HepG2 (cell line): ENCODE measurements at regions not wholly inside any gene's neighbourhood (a gene's known extent, or its start where the extent isn't known, plus 50 kb on each side); places are given as distances from the start of the nearest gene placed in this dataset.

Experiments used
- ATAC-seq: fragments of 200-7000 bp; cut with Tn5 transposase; 3 replicates; pipeline ENCODE4 v1.9.1; 2020; ENCODE audit warnings: mild to moderate bottlenecking, moderate library complexity
- BruUV-seq: library from RNA; stranded (reverse); fragments of 400-500 nt; replicated peaks from 2 replicates; lab custom pipeline; 2021; lab: Mats Ljungman, UMichigan
- CTCF ChIA-PET: fragments of 300-600 bp; formaldehyde crosslinking; extraction: SDS; loops from one replicate; lab custom pipeline; 2021; ENCODE audit warnings: low total read pairs, inconsistent platforms, low intra/inter-chr PET ratio; lab: Yijun Ruan, JAX
- POLR2A ChIA-PET: fragments of 350-600 bp; sonication (Branson Sonifier 250); formaldehyde crosslinking; loops from one replicate; lab custom pipeline; 2020; ENCODE audit warnings: antibody characterized with exemption, inconsistent platforms; lab: Yijun Ruan, JAX
- DNase-seq: peaks from one replicate; pipeline ENCODE4 v3.0.0-alpha.2; 2015; ENCODE audit warnings: low spot score
- FAIRE-seq: peaks from 3 replicates; lab custom pipeline; 2011; peaks lifted over from hg19 to GRCh38; lab: Jason Lieb, UNC
- H2AFZ ChIP-seq: one replicate; pipeline ENCODE4 v1.6.1; 2011; ENCODE audit warnings: low read length, inconsistent platforms
- H3K27ac ChIP-seq: fragments of 300-600 bp; 3 replicates; pipeline ENCODE4 v1.8.0; 2011; ENCODE audit warnings: mixed run types, mild to moderate bottlenecking, mixed read lengths, low read length, inconsistent platforms; ENCODE audit not compliant: insufficient read depth; ENCODE audit errors: extremely low read length
- H3K27me3 ChIP-seq, 2 experiments: fragments of 200-600 bp in 1 of 2; 2 replicates in 1 of 2; 3 replicates in 1 of 2; pipeline versions ENCODE4 v1.6.0 to v1.8.0; 2011; ENCODE audit warnings: low read length in 2 of 2, mild to moderate bottlenecking in 2 of 2, moderate library complexity in 2 of 2, inconsistent platforms in 1 of 2; ENCODE audit not compliant: insufficient read depth in 2 of 2, control insufficient read depth in 1 of 2
- H3K36me3 ChIP-seq, 2 experiments: fragments of 200-600 bp in 1 of 2; replicated peaks in 1 of 2; 2 replicates in 1 of 2; 3 replicates in 1 of 2; pipeline versions ENCODE4 v1.5.1 to v1.8.0; 2011; ENCODE audit warnings: low read length in 2 of 2, inconsistent platforms in 1 of 2; ENCODE audit not compliant: insufficient read depth in 2 of 2, control insufficient read depth in 1 of 2
- H3K4me1 ChIP-seq: 2 replicates; pipeline ENCODE4 v1.5.1; 2012; ENCODE audit warnings: low read length, inconsistent platforms; ENCODE audit not compliant: insufficient read depth
- H3K4me2 ChIP-seq: 2 replicates; pipeline ENCODE4 v1.6.0; 2011; ENCODE audit warnings: low read depth, low read length, inconsistent platforms
- H3K4me3 ChIP-seq, 3 experiments: fragments of 200-600 bp in 1 of 3; sonication (generic), shearing (Covaris generic) in 1 of 3; replicated peaks in 1 of 3; 2 replicates each; pipeline ENCODE4 v1.5.1; 2011 to 2016; ENCODE audit warnings: low read length in 3 of 3, inconsistent platforms in 2 of 3, low read depth in 2 of 3, mild to moderate bottlenecking in 2 of 3, control low read depth in 1 of 3, mixed read lengths in 1 of 3; ENCODE audit not compliant: insufficient read depth in 1 of 3
- H3K79me2 ChIP-seq: one replicate; pipeline ENCODE4 v1.6.1; 2011; ENCODE audit warnings: low read length, inconsistent platforms; ENCODE audit not compliant: insufficient read depth
- H3K9ac ChIP-seq: 2 replicates; pipeline ENCODE4 v1.6.0; 2011; ENCODE audit warnings: mild to moderate bottlenecking, low read depth, low read length, inconsistent platforms; ENCODE audit not compliant: insufficient read depth
- H3K9me3 ChIP-seq: 2 replicates; pipeline ENCODE4 v1.5.1; 2012; ENCODE audit warnings: mild to moderate bottlenecking, low read length
- H4K20me1 ChIP-seq: 2 replicates; pipeline ENCODE4 v1.6.0; 2011; ENCODE audit warnings: inconsistent platforms, mild to moderate bottlenecking, low read length, moderate library complexity; ENCODE audit not compliant: insufficient read depth
- KLF11 ChIP-seq: IDR thresholded peaks from 2 replicates; pipeline ENCODE4 v1.6.1; 2016; ENCODE audit warnings: missing compliant biosample characterization
- NCOA5 ChIP-seq: sonication (generic); formaldehyde crosslinking; IDR thresholded peaks from 2 replicates; pipeline ENCODE4 v1.4.0; 2020; ENCODE audit warnings: missing genetic modification reagents
- NR3C1 ChIP-seq: sonication (generic); formaldehyde crosslinking; IDR thresholded peaks from 2 replicates; pipeline ENCODE4 v1.4.0; 2020; ENCODE audit warnings: missing genetic modification reagents
- RFXAP ChIP-seq: sonication (generic); formaldehyde crosslinking; IDR thresholded peaks from 2 replicates; pipeline ENCODE4 v1.4.0; 2020; ENCODE audit warnings: missing genetic modification reagents, borderline replicate concordance
- ZNF552 ChIP-seq: sonication (generic); formaldehyde crosslinking; IDR thresholded peaks from 2 replicates; pipeline ENCODE4 v1.9.0; 2022; ENCODE audit warnings: missing genetic modification reagents, mild to moderate bottlenecking, borderline replicate concordance
- ZNF557 ChIP-seq: sonication (generic); formaldehyde crosslinking; IDR thresholded peaks from 2 replicates; pipeline ENCODE4 v1.4.0; 2020; ENCODE audit warnings: missing genetic modification reagents
- ZNF773 ChIP-seq: sonication (generic); formaldehyde crosslinking; IDR thresholded peaks from 2 replicates; pipeline ENCODE4 v1.4.0; 2020; ENCODE audit warnings: missing genetic modification reagents, borderline replicate concordance
- ZNF850 ChIP-seq: sonication (generic); formaldehyde crosslinking; conservative IDR thresholded peaks from 2 replicates; pipeline ENCODE4 v1.9.0; 2021; ENCODE audit warnings: mild to moderate bottlenecking, missing genetic modification reagents
- WGBS: methylation state at CpG from one replicate; pipeline ENCODE4 v1.1.6; 2017; ENCODE audit warnings: low lambda C conversion rate; 5-methylcytosine and 5-hydroxymethylcytosine counted together
- in situ Hi-C: cut with HindIII; loops from 2 replicates; pipeline ENCODE4 v1.10.0; 2017; ENCODE audit warnings: low pct_unique_long_range_greater_than_20kb; ENCODE audit not compliant: extremely low pct_ligation_motif_present
- intact Hi-C: fragments of 100-400 bp; cut with micrococcal nuclease; formaldehyde crosslinking; loops from one replicate; pipeline ENCODE4 v1.10.0; 2022; ENCODE audit not compliant: unreplicated experiment
- TF ChIP-seq, protein P1 (sequence below): sonication (generic); formaldehyde crosslinking; IDR thresholded peaks from 2 replicates; pipeline ENCODE4 v1.9.0; 2021; ENCODE audit warnings: missing genetic modification reagents, borderline replicate concordance
- TF ChIP-seq, protein P2 (sequence below): sonication (generic); formaldehyde crosslinking; IDR thresholded peaks from 2 replicates; pipeline ENCODE4 v1.4.0; 2020; ENCODE audit warnings: mild to moderate bottlenecking, missing genetic modification reagents
- TF ChIP-seq, protein P3 (sequence below): IDR thresholded peaks from 2 replicates; pipeline ENCODE4 v1.6.1; 2018; ENCODE audit warnings: missing genetic modification reagents, mild to moderate bottlenecking, missing compliant biosample characterization

DNA sequence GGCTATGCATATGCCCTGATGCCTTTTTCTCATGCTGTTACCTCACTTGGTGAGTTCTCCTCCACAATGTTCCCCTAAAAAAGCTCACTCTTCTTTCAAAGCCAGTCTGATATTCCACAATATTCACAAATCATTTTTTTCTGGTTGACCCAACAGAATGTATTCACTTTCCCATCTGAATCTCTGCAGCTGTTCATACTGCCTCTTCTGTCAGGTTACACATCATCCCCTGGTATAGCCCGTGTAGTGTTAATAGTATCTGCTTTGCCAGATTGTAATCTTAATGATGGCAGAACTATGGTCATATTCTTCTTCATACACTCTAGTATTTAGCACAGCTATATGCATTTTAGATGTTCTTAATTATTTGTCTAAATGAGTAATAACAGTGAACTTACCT lies 544.3 kb downstream of the EFNB2 start:
- BruUV-seq = no TSS peak
- DNase-seq (no peak), FAIRE-seq (no peak), ATAC-seq (no peak)
- no peaks in the 10 kb centered on the region for H3K36me3 ChIP-seq
- POLR2A ChIA-PET = no interaction called here
- no peaks in the 10 kb centered on the region for H3K79me2 ChIP-seq
- H3K9me3 ChIP-seq = no peaks in the 10 kb centered on the region; the same call in 1 of the 2 replicates
- H3K4me2 ChIP-seq = no peak overlapping the region
- H3K27me3 ChIP-seq = no peaks in the 10 kb centered on the region
- H3K4me1 ChIP-seq = no peaks in the 10 kb centered on the region
- H3K9ac ChIP-seq = no peak overlapping the region
- in situ Hi-C loops (no loop called here), intact Hi-C loops (no loop called here)
- WGBS = 4% methylated on average over 1 of the region's 1 CpG
- no peak overlapping the region for H2AFZ ChIP-seq
- no peak overlapping the region for H3K27ac ChIP-seq
- H4K20me1 ChIP-seq = no peaks in the 10 kb centered on the region
- CTCF ChIA-PET = no interaction called here
- no peak overlapping the region for H3K4me3 ChIP-seq
- no peak for TF ChIP-seq ZNF850 (CRISPR knock-in tag)
- TF ChIP-seq NR3C1 = no peak
- TF ChIP-seq, protein P1, sequence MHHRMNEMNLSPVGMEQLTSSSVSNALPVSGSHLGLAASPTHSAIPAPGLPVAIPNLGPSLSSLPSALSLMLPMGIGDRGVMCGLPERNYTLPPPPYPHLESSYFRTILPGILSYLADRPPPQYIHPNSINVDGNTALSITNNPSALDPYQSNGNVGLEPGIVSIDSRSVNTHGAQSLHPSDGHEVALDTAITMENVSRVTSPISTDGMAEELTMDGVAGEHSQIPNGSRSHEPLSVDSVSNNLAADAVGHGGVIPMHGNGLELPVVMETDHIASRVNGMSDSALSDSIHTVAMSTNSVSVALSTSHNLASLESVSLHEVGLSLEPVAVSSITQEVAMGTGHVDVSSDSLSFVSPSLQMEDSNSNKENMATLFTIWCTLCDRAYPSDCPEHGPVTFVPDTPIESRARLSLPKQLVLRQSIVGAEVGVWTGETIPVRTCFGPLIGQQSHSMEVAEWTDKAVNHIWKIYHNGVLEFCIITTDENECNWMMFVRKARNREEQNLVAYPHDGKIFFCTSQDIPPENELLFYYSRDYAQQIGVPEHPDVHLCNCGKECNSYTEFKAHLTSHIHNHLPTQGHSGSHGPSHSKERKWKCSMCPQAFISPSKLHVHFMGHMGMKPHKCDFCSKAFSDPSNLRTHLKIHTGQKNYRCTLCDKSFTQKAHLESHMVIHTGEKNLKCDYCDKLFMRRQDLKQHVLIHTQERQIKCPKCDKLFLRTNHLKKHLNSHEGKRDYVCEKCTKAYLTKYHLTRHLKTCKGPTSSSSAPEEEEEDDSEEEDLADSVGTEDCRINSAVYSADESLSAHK = no peak
- TF ChIP-seq, protein P2, sequence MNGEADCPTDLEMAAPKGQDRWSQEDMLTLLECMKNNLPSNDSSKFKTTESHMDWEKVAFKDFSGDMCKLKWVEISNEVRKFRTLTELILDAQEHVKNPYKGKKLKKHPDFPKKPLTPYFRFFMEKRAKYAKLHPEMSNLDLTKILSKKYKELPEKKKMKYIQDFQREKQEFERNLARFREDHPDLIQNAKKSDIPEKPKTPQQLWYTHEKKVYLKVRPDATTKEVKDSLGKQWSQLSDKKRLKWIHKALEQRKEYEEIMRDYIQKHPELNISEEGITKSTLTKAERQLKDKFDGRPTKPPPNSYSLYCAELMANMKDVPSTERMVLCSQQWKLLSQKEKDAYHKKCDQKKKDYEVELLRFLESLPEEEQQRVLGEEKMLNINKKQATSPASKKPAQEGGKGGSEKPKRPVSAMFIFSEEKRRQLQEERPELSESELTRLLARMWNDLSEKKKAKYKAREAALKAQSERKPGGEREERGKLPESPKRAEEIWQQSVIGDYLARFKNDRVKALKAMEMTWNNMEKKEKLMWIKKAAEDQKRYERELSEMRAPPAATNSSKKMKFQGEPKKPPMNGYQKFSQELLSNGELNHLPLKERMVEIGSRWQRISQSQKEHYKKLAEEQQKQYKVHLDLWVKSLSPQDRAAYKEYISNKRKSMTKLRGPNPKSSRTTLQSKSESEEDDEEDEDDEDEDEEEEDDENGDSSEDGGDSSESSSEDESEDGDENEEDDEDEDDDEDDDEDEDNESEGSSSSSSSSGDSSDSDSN = no peak
- TF ChIP-seq ZNF557 = no peak
- TF ChIP-seq, protein P3, sequence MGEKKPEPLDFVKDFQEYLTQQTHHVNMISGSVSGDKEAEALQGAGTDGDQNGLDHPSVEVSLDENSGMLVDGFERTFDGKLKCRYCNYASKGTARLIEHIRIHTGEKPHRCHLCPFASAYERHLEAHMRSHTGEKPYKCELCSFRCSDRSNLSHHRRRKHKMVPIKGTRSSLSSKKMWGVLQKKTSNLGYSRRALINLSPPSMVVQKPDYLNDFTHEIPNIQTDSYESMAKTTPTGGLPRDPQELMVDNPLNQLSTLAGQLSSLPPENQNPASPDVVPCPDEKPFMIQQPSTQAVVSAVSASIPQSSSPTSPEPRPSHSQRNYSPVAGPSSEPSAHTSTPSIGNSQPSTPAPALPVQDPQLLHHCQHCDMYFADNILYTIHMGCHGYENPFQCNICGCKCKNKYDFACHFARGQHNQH (CRISPR knock-in tag) = no peak
- no peak for TF ChIP-seq ZNF552 (CRISPR knock-in tag)
- no peak for TF ChIP-seq KLF11 (CRISPR knock-in tag)
- no peak for TF ChIP-seq NCOA5
- TF ChIP-seq RFXAP (CRISPR knock-in tag) = no peak
- no peak for TF ChIP-seq ZNF773 (CRISPR knock-in tag)
